H1 (cell line): ENCODE measurements at regions not wholly inside any gene's neighbourhood (a gene's known extent, or its start where the extent isn't known, plus 50 kb on each side); places are given as distances from the start of the nearest gene placed in this dataset.
"Not testable (repeated sequence)": the region's sequence is repeated elsewhere in the genome, so short reads cannot be mapped to it uniquely, and the experiment has no call there.

Experiments used
- CTCF ChIA-PET: fragments of 300-600 bp; sonication (Branson Sonifier 250); formaldehyde crosslinking; loops from one replicate; lab custom pipeline; 2021; ENCODE audit not compliant: partially characterized antibody; lab: Charles Lee
- POLR2A ChIA-PET: fragments of 300-600 bp; sonication (Branson Sonifier 250); formaldehyde crosslinking; loops from one replicate; lab custom pipeline; 2021; ENCODE audit warnings: inconsistent platforms; ENCODE audit not compliant: partially characterized antibody; lab: Charles Lee
- DNase-seq, 2 experiments: peaks; one replicate each; pipeline versions ENCODE4 v3.0.0 to v3.0.0-alpha.2; 2010 to 2022; ENCODE audit warnings: low spot score in 2 of 2, low read depth in 1 of 2, mixed read lengths in 1 of 2
- FAIRE-seq: peaks from 2 replicates; lab custom pipeline; 2011; peaks lifted over from hg19 to GRCh38; lab: Jason Lieb, UNC
- H2AFZ ChIP-seq: 2 replicates; pipeline ENCODE4 v1.8.1; 2012; ENCODE audit warnings: low read length, inconsistent platforms
- H2AK5ac ChIP-seq: 2 replicates; pipeline ENCODE4 v1.6.1; 2013; ENCODE audit warnings: low read depth, low read length
- H2BK120ac ChIP-seq: replicated peaks from 2 replicates; pipeline ENCODE3; 2013; ENCODE audit warnings: low read depth, low read length, inconsistent platforms
- H2BK12ac ChIP-seq: 2 replicates; pipeline ENCODE4 v1.6.1; 2013; ENCODE audit warnings: low read depth, low read length
- H2BK15ac ChIP-seq: 2 replicates; pipeline ENCODE4 v1.6.1; 2013; ENCODE audit warnings: low read length
- H2BK20ac ChIP-seq: 2 replicates; pipeline ENCODE4 v1.6.1; 2013; ENCODE audit warnings: low read length
- H2BK5ac ChIP-seq: 2 replicates; pipeline ENCODE4 v1.6.1; 2013; ENCODE audit warnings: low read depth, low read length
- H3K14ac ChIP-seq: 2 replicates; pipeline ENCODE4 v1.6.1; 2013; ENCODE audit warnings: inconsistent platforms; ENCODE audit not compliant: insufficient read length
- H3K18ac ChIP-seq: 2 replicates; pipeline ENCODE4 v1.6.1; 2013; ENCODE audit warnings: low read length; ENCODE audit errors: extremely low read depth
- H3K23ac ChIP-seq: 2 replicates; pipeline ENCODE4 v1.6.1; 2013; ENCODE audit warnings: inconsistent platforms; ENCODE audit not compliant: insufficient read length
- H3K23me2 ChIP-seq: 2 replicates; pipeline ENCODE4 v1.6.1; 2013; ENCODE audit warnings: low read depth, low read length
- H3K27ac ChIP-seq: 2 replicates; pipeline ENCODE4 v1.6.1; 2011; ENCODE audit warnings: low read depth, low read length, inconsistent platforms
- H3K27me3 ChIP-seq, 4 experiments: replicated peaks in 1 of 4; 1 replicate in 1 of 4; 2 replicates in 3 of 4; pipeline versions ENCODE4 v1.6.1 to v1.8.1; 2011 to 2013; ENCODE audit warnings: low read length in 3 of 4, mild to moderate bottlenecking in 3 of 4, inconsistent platforms in 2 of 4, mixed read lengths in 2 of 4, moderate library complexity in 1 of 4; ENCODE audit not compliant: control insufficient read depth in 3 of 4, insufficient read depth in 3 of 4; ENCODE audit errors: extremely low read depth in 1 of 4
- H3K36me3 ChIP-seq, 4 experiments: 2 replicates each; pipeline versions ENCODE4 v1.6.1 to v1.8.1; 2011 to 2013; ENCODE audit warnings: mild to moderate bottlenecking in 4 of 4, low read length in 3 of 4, moderate library complexity in 2 of 4, control low read depth in 1 of 4, inconsistent platforms in 1 of 4; ENCODE audit not compliant: insufficient read depth in 4 of 4, control insufficient read depth in 2 of 4
- H3K4ac ChIP-seq: replicated peaks from 2 replicates; pipeline ENCODE3; 2013; ENCODE audit warnings: low read length, low read depth, mixed read lengths, inconsistent platforms; ENCODE audit not compliant: insufficient read length
- H3K4me1 ChIP-seq, 4 experiments: replicated peaks in 1 of 4; 1 replicate in 1 of 4; 2 replicates in 3 of 4; pipeline versions ENCODE4 v1.6.1 to v1.8.1; 2011 to 2013; ENCODE audit warnings: low read length in 3 of 4, inconsistent platforms in 2 of 4, mixed read lengths in 1 of 4; ENCODE audit not compliant: insufficient read depth in 4 of 4, control insufficient read depth in 3 of 4
- H3K4me2 ChIP-seq, 2 experiments: 2 replicates each; pipeline versions ENCODE4 v1.6.1 to v1.8.1; 2011 to 2013; ENCODE audit warnings: low read depth in 2 of 2, low read length in 2 of 2, control low read depth in 1 of 2, inconsistent platforms in 1 of 2, mild to moderate bottlenecking in 1 of 2; ENCODE audit not compliant: insufficient read depth in 1 of 2
- H3K4me3 ChIP-seq, 4 experiments: fragments of 200-600, 300-600 bp in 1 of 4; sonication (generic), shearing (Covaris generic), sonication (Bioruptor Twin) in 1 of 4; 2 replicates each; pipeline versions ENCODE4 v1.5.1 to v1.8.1; 2011 to 2016; ENCODE audit warnings: low read length in 4 of 4, low read depth in 3 of 4, control low read depth in 2 of 4, inconsistent platforms in 2 of 4, mild to moderate bottlenecking in 2 of 4, mixed read lengths in 1 of 4, moderate library complexity in 1 of 4; ENCODE audit not compliant: insufficient read depth in 2 of 4; ENCODE audit errors: extremely low read depth in 1 of 4
- H3K56ac ChIP-seq: replicated peaks from 2 replicates; pipeline ENCODE3; 2013; ENCODE audit warnings: low read depth, mild to moderate bottlenecking, mixed read lengths, low read length, inconsistent platforms; ENCODE audit not compliant: insufficient read length
- H3K79me1 ChIP-seq: 2 replicates; pipeline ENCODE4 v1.6.1; 2013; ENCODE audit warnings: low read depth, low read length, control low read depth
- H3K79me2 ChIP-seq, 2 experiments: 2 replicates each; pipeline versions ENCODE4 v1.6.1 to v1.8.1; 2012 to 2013; ENCODE audit warnings: low read length in 2 of 2, mild to moderate bottlenecking in 2 of 2, inconsistent platforms in 1 of 2; ENCODE audit not compliant: insufficient read depth in 2 of 2, control insufficient read depth in 1 of 2
- H3K9ac ChIP-seq, 4 experiments: replicated peaks in 1 of 4; 1 replicate in 1 of 4; 2 replicates in 3 of 4; pipeline versions ENCODE4 v1.6.1 to v1.8.1; 2011 to 2013; ENCODE audit warnings: low read depth in 3 of 4, low read length in 3 of 4, control low read depth in 2 of 4, mild to moderate bottlenecking in 2 of 4, moderate library complexity in 2 of 4, inconsistent platforms in 1 of 4; ENCODE audit errors: extremely low read depth in 1 of 4
- H3K9me3 ChIP-seq, 2 experiments: 2 replicates each; pipeline versions ENCODE4 v1.6.1 to v1.8.1; 2012 to 2013; ENCODE audit warnings: mild to moderate bottlenecking in 2 of 2, moderate library complexity in 2 of 2, control low read depth in 1 of 2, inconsistent platforms in 1 of 2, low read depth in 1 of 2, low read length in 1 of 2, mixed read lengths in 1 of 2; ENCODE audit not compliant: insufficient read depth in 2 of 2
- H4K20me1 ChIP-seq, 2 experiments: replicated peaks in 1 of 2; 2 replicates each; pipeline versions ENCODE3 to v1.8.1; 2011 to 2013; ENCODE audit warnings: inconsistent platforms in 2 of 2, low read length in 2 of 2, mild to moderate bottlenecking in 1 of 2; ENCODE audit not compliant: insufficient read depth in 2 of 2, control insufficient read depth in 1 of 2
- H4K5ac ChIP-seq: 2 replicates; pipeline ENCODE4 v1.6.1; 2013; ENCODE audit warnings: low read length, low read depth, mixed read lengths, inconsistent platforms; ENCODE audit not compliant: insufficient read length
- H4K8ac ChIP-seq: 2 replicates; pipeline ENCODE4 v1.8.0; 2013; ENCODE audit warnings: mild to moderate bottlenecking, moderate library complexity, low read length, inconsistent platforms; ENCODE audit not compliant: insufficient read depth; ENCODE audit errors: extremely low read depth
- H4K91ac ChIP-seq: replicated peaks from 2 replicates; pipeline ENCODE3; 2013; ENCODE audit warnings: low read length, mixed read lengths, inconsistent platforms; ENCODE audit not compliant: insufficient read length
- WGBS, 2 experiments: shearing (Covaris generic) in 1 of 2; methylation state at CpG; one replicate each; pipeline versions ENCODE4 v1.1.6 to v1.1.7; 2013 to 2015; ENCODE audit warnings: low lambda C conversion rate in 2 of 2, mixed read lengths in 2 of 2, inconsistent platforms in 1 of 2, low coverage in 1 of 2, missing lambda C conversion rate in 1 of 2; ENCODE audit not compliant: insufficient replicate concordance in 2 of 2, insufficient coverage in 1 of 2, insufficient read length in 1 of 2; ENCODE audit errors: extremely low coverage in 1 of 2, missing lambda C conversion rate in 1 of 2; 5-methylcytosine and 5-hydroxymethylcytosine counted together

DNA sequence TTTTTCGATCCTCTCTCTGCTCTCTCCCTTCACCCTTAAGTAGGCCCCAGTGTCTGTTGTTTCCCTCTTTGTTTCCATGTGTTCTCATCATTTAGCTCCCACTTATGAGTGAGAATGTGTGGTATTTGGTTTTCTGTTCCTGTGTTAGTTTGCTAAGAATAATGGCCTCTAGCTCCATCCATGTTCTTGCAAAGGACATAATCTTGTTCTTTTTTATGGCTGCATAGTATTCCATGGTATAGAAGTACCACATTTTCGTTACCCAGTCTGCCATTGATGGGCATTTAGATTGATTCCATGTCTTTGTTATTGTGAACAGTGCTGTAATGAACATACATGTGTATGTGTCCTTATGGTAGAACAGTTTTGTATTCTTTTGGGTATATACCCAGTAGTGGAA, 91.5 kb downstream of the TANC2 start:
- H3K9me3 ChIP-seq, H2BK120ac ChIP-seq, H3K79me2 ChIP-seq, DNase-seq, FAIRE-seq, H3K4me3 ChIP-seq, H4K20me1 ChIP-seq, H3K27ac ChIP-seq, H2BK20ac ChIP-seq, H2BK15ac ChIP-seq, H4K91ac ChIP-seq, H2BK12ac ChIP-seq, POLR2A ChIA-PET, H2BK5ac ChIP-seq, H3K4me2 ChIP-seq, H3K36me3 ChIP-seq, H3K23me2 ChIP-seq, H3K9ac ChIP-seq, H3K56ac ChIP-seq, H3K14ac ChIP-seq, H3K79me1 ChIP-seq, H4K8ac ChIP-seq, CTCF ChIA-PET, H4K5ac ChIP-seq, H3K18ac ChIP-seq, H3K4me1 ChIP-seq, H2AFZ ChIP-seq, H3K27me3 ChIP-seq, H2AK5ac ChIP-seq, H3K23ac ChIP-seq, H3K4ac ChIP-seq: not testable (repeated sequence)
- 94% methylated on average over 2 of the region's 2 CpGs; no CpG with 5 or more reads in 1 of the 2 experiments for WGBS, 2 experiments
